ENCODE measurements at regions not wholly inside any gene's neighbourhood (a gene's known extent, or its start where the extent isn't known, plus 50 kb on each side); places are given as distances from the start of the nearest gene placed in this dataset.

GRCh38 chr6:150687508-150687907, 87.8 kb downstream of the PLEKHG1 start:
- ChIA-PET POLR2A (no interaction called here), CTCF (interaction anchor here (0.9 kb wide), 1 partner anchor 87 kb away, joined by 3 read pairs; no protein-coding TSS in a partner anchor)
- Histone ChIP-seq H3K27ac (ENCODE audit: low read depth, low read length) (no peak overlapping the region), H3K27me3 (ENCODE audit: control insufficient read depth, insufficient read depth, low read length) (no peaks in the 10 kb centered on the region), H3K9me3 (ENCODE audit: control insufficient read depth, insufficient read depth, low read length) (no peaks in the 10 kb centered on the region; the same call in 1 of the 2 replicates), H3K4me3 (ENCODE audit: low read depth, low read length) (no peak overlapping the region)
- TF ChIP-seq, protein P1, sequence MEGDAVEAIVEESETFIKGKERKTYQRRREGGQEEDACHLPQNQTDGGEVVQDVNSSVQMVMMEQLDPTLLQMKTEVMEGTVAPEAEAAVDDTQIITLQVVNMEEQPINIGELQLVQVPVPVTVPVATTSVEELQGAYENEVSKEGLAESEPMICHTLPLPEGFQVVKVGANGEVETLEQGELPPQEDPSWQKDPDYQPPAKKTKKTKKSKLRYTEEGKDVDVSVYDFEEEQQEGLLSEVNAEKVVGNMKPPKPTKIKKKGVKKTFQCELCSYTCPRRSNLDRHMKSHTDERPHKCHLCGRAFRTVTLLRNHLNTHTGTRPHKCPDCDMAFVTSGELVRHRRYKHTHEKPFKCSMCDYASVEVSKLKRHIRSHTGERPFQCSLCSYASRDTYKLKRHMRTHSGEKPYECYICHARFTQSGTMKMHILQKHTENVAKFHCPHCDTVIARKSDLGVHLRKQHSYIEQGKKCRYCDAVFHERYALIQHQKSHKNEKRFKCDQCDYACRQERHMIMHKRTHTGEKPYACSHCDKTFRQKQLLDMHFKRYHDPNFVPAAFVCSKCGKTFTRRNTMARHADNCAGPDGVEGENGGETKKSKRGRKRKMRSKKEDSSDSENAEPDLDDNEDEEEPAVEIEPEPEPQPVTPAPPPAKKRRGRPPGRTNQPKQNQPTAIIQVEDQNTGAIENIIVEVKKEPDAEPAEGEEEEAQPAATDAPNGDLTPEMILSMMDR (IDR thresholded peaks at IDR 0.05; ENCODE audit: low read depth, low read length): no peak
- no peak for DNase-seq (ENCODE audit: low read depth, low spot score)

- Histone ChIP-seq H3K4me3 (ENCODE audit: low read depth, low read length) (no peak overlapping the region), H3K27me3 (ENCODE audit: control insufficient read depth, insufficient read depth, low read length) (no peaks in the 10 kb centered on the region), H3K27ac (ENCODE audit: low read depth, low read length) (no peak overlapping the region), H3K9me3 (ENCODE audit: control insufficient read depth, insufficient read depth, low read length) (no peaks in the 10 kb centered on the region; the same call in 1 of the 2 replicates)
- POLR2A ChIA-PET: interaction anchor here (0.6 kb wide), 1 partner anchor 272 kb away, joined by 3 read pairs; no protein-coding TSS in a partner anchor
- CTCF ChIA-PET: no interaction called here
- TF ChIP-seq, protein P1 (IDR thresholded peaks at IDR 0.05; ENCODE audit: low read depth, low read length): no peak
- DNase-seq (ENCODE audit: low read depth, low spot score): no peak
Measured at GRCh38 chr6:150689900-150690590, 90.4 kb downstream of the PLEKHG1 start.

DNA sequence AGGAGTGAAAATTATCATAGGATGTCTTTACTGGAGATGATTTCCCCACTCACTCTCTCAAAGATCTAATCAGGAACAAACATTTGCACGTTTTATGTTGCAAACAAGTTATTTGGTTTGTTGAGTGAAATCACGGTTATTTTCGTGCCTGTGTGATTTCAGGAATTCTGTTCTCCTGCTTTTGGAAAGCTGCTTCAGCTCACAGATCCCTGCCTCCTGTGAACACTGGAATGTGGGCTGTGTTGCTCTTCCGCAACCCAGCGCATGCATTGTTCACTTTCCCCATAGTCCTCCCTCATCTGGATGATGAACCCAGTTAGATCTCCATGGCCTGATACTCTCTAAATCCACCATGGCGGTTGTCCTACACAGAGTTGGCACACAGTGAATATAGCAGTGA, 91.0 kb downstream of the PLEKHG1 start:
- POLR2A ChIA-PET: no interaction called here
- no peaks in the 10 kb centered on the region for H3K27me3 ChIP-seq (ENCODE audit: control insufficient read depth, insufficient read depth, low read length)
- no peaks in the 10 kb centered on the region; the same call in 1 of the 2 replicates for H3K9me3 ChIP-seq (ENCODE audit: control insufficient read depth, insufficient read depth, low read length)
- H3K4me3 ChIP-seq (ENCODE audit: low read depth, low read length): no peak overlapping the region
- TF ChIP-seq, protein P1 (IDR thresholded peaks at IDR 0.05; ENCODE audit: low read depth, low read length): no peak
- CTCF ChIA-PET: no interaction called here
- no peak overlapping the region for H3K27ac ChIP-seq (ENCODE audit: low read depth, low read length)
- no peak for DNase-seq (ENCODE audit: low read depth, low spot score)

DNA sequence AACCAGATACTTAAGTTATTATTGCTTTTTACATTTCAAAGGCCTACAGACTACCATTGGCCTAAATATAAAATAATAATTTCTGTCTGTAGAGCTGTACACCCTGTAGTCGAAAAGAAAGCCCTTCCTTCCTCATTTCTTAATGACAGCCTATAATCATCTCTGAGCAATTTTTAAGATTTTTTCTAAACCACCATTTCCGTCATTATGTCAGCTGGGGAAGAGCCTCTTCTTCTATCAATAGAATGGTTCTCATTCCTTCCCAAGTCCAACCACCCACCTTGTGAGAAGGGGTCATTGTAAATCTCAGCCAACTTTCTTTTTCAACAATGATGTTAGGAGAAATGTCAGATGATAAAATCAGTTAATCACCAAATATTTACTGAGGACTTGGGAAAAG, 91.8 kb downstream of the PLEKHG1 start:
- TF ChIP-seq, protein P1 (IDR thresholded peaks at IDR 0.05; ENCODE audit: low read depth, low read length): no peak
- no peak overlapping the region for H3K27ac ChIP-seq (ENCODE audit: low read depth, low read length)
- CTCF ChIA-PET: no interaction called here

DNA sequence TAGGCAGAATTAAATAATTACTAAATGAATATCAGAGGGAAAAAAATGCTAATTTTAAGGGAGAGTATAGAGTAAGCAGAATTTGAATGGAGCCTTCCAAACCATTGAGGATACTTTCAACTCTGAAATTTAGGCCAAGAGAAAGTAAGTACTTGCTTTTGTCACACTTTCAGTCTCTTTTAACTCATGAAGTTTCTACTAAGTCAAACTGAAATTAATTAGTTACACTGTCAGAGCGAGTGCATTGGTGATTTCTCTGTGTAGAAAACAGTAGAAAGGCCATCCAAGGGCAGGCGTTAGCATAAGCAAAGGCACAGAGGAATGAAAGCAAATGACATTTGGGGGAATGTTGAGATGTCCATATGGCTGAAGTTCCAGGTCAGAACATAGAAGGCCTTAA, 92.9 kb downstream of the PLEKHG1 start:
- Histone ChIP-seq H3K4me3 (ENCODE audit: low read depth, low read length) (no peak overlapping the region), H3K9me3 (ENCODE audit: control insufficient read depth, insufficient read depth, low read length) (no peaks in the 10 kb centered on the region), H3K27me3 (ENCODE audit: control insufficient read depth, insufficient read depth, low read length) (no peaks in the 10 kb centered on the region), H3K27ac (ENCODE audit: low read depth, low read length) (no peak overlapping the region)
- ChIA-PET CTCF (no interaction called here), POLR2A (no interaction called here)
- TF ChIP-seq, protein P1 (IDR thresholded peaks at IDR 0.05; ENCODE audit: low read depth, low read length): no peak
- DNase-seq (ENCODE audit: low read depth, low spot score): no peak

More for the DNA sequence above, 91.8 kb downstream of the PLEKHG1 start:
- H3K9me3 ChIP-seq (ENCODE audit: control insufficient read depth, insufficient read depth, low read length): no peaks in the 10 kb centered on the region; the same call in 1 of the 2 replicates
- POLR2A ChIA-PET: no interaction called here
- no peak for DNase-seq (ENCODE audit: low read depth, low spot score)
- no peak overlapping the region for H3K4me3 ChIP-seq (ENCODE audit: low read depth, low read length)
- no peaks in the 10 kb centered on the region for H3K27me3 ChIP-seq (ENCODE audit: control insufficient read depth, insufficient read depth, low read length)

All from AG04450 (cell line).